ENCODE measurements at regions not wholly inside any gene's neighbourhood (a gene's known extent, or its start where the extent isn't known, plus 50 kb on each side); places are given as distances from the start of the nearest gene placed in this dataset.

DNA sequence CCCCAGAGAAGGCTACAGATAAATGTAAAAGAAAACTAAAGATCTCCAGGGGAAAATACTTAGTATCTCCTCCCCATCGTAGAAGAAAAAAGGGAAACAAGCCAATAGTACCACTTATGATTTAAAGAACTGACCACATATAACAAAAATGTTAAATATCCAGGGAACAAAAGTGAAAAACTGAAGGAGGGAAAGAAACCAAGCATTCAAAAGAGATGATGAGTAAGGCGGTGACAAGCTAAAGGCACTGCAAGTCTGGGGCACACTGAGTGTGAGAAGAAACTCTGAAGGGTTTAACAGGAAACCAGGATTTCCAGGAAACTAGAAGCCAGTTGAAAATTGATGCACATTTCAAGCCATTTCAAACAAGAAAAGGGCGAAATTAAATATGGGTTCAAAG is 226.3 kb downstream of the AHR start:
- Mint-ChIP-seq H3K4me1 (peaks cover 35% of the 10 kb centered on the region), H3K4me3 (no peak overlapping the region), H3K27ac (peak overlapping the region in 2 of 3 experiments; percentile 55 to 72), H3K27me3 (ENCODE audit: low read depth) (no peaks in the 10 kb centered on the region), H3K36me3 (ENCODE audit: low read depth) (no peaks in the 10 kb centered on the region), H3K9me3 (no peaks in the 10 kb centered on the region)
- TF ChIP-seq, protein P1, sequence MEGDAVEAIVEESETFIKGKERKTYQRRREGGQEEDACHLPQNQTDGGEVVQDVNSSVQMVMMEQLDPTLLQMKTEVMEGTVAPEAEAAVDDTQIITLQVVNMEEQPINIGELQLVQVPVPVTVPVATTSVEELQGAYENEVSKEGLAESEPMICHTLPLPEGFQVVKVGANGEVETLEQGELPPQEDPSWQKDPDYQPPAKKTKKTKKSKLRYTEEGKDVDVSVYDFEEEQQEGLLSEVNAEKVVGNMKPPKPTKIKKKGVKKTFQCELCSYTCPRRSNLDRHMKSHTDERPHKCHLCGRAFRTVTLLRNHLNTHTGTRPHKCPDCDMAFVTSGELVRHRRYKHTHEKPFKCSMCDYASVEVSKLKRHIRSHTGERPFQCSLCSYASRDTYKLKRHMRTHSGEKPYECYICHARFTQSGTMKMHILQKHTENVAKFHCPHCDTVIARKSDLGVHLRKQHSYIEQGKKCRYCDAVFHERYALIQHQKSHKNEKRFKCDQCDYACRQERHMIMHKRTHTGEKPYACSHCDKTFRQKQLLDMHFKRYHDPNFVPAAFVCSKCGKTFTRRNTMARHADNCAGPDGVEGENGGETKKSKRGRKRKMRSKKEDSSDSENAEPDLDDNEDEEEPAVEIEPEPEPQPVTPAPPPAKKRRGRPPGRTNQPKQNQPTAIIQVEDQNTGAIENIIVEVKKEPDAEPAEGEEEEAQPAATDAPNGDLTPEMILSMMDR (IDR thresholded peaks at IDR 0.05; ENCODE audit: unreplicated experiment in 3 of 3): no peak

DNA sequence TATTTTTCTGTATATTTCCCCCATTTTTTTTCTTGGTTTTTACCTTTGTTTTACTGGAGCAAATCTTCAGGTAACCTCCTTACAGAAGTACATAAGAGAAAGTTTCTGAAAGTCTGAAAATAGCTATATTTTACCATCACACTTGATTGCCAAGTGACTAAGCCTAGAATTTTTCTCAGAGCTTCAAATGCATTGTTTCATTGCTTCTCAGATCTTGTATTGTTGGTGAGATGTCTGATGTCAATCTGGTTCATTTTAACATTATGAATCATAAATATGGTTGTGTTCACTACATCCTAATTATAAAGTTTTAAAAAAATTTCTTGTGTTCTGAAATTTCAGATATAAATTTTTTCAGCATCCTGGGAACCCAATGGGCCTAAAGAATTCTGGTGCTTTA is 228.2 kb downstream of the AHR start:
- Mint-ChIP-seq H3K9me3 (no peaks in the 10 kb centered on the region), H3K4me3 (no peak overlapping the region), H3K27ac (peak overlapping the region in 2 of 3 experiments; percentile 35 to 95), H3K27me3 (ENCODE audit: low read depth) (no peaks in the 10 kb centered on the region), H3K4me1 (peaks cover 27% of the 10 kb centered on the region), H3K36me3 (ENCODE audit: low read depth) (no peaks in the 10 kb centered on the region)
- TF ChIP-seq, protein P1 (IDR thresholded peaks at IDR 0.05; ENCODE audit: unreplicated experiment in 3 of 3): no peak

DNA sequence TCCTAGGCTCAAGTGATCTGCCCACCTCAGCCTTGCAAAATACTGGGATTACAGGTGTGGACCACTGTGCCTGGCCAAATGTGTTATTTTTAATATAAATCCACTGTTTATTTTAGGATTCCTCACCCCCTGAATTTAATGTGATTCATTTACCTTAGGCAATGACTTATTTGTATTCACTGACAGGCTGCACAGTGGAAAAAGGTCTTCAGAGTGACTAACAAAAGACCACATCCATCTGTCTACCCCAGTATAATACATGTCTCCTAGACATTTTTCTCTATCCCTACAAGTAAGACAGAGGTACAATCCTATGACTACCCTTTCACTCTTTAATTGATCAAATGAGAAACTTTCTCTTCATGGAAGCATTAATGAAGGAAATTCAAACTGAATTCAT is 230.2 kb downstream of the AHR start:
- Mint-ChIP-seq H3K27me3 (ENCODE audit: low read depth) (no peaks in the 10 kb centered on the region), H3K4me1 (peaks cover 22% of the 10 kb centered on the region), H3K4me3 (no peak overlapping the region), H3K36me3 (ENCODE audit: low read depth) (no peaks in the 10 kb centered on the region), H3K27ac (peak overlapping the region in 2 of 3 experiments; percentile 8 to 12), H3K9me3 (no peaks in the 10 kb centered on the region)
- TF ChIP-seq, protein P1 (IDR thresholded peaks at IDR 0.05; ENCODE audit: unreplicated experiment in 3 of 3): no peak

DNA sequence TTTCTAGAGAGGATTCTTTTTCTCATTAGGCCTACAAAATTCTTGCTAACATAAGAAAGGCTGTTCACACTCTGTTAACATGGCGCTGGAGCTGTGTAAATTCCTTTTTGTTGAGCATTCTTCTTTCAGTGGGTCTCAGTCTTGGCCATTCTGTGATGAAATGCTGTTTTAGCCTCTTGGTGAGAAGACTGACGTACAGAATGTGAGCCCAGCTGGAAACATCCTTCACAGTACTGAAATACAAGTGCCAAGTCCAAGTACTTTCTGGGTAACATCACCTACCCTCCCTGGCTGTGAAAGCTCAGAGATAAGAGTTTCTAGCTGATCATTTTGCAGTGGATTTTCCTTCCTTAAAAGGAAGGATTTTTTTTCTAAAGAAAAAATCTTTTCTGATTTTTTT is 231.8 kb downstream of the AHR start:
- peaks cover 13% of the 10 kb centered on the region for H3K4me1 Mint-ChIP-seq
- no peak overlapping the region for H3K4me3 Mint-ChIP-seq
- H3K9me3 Mint-ChIP-seq: no peaks in the 10 kb centered on the region
- TF ChIP-seq, protein P1 (IDR thresholded peaks at IDR 0.05; ENCODE audit: unreplicated experiment in 3 of 3): no peak
- H3K27ac Mint-ChIP-seq: peak overlapping the region in 2 of 3 experiments; percentile 27 to 38
- H3K36me3 Mint-ChIP-seq (ENCODE audit: low read depth): no peaks in the 10 kb centered on the region
- H3K27me3 Mint-ChIP-seq (ENCODE audit: low read depth): no peaks in the 10 kb centered on the region

DNA sequence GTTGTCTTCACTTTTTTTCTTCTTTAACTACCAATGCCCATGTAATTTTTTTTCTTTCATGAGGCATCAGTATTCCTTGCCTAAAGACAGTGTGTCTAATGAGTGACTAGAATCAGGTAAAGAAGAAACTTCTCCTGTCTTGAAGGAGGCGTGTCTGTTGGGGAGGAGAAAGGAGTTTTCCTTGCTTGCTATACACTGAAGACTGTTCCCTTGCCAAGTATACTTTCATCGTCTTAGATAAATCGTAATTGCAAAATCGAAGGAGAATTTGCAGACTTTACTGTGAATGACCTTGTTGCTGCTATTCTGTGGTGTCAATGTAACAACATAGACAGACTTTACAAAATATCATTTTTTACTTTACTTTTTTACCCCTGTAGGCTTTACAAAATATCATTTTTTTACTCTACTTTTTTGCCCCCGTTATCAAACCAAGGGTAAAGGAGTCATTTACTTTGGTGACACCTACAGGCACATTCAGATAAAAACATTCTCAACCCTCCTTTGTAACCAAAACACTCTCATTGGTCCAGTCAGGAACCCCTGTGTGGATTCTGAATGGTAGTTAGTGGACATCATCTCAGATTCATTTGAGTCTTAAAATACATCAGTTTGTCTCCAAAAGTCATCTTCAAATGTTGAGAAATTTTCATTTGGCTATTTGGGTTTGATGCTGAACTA is 232.4 kb downstream of the AHR start:
- Mint-ChIP-seq H3K27ac (no peak overlapping the region), H3K4me3 (no peak overlapping the region), H3K36me3 (ENCODE audit: low read depth) (no peaks in the 10 kb centered on the region), H3K27me3 (ENCODE audit: low read depth) (no peaks in the 10 kb centered on the region), H3K4me1 (peaks cover 12% of the 10 kb centered on the region), H3K9me3 (no peaks in the 10 kb centered on the region)
- TF ChIP-seq, protein P1 (IDR thresholded peaks at IDR 0.05; ENCODE audit: unreplicated experiment in 3 of 3): no peak

DNA sequence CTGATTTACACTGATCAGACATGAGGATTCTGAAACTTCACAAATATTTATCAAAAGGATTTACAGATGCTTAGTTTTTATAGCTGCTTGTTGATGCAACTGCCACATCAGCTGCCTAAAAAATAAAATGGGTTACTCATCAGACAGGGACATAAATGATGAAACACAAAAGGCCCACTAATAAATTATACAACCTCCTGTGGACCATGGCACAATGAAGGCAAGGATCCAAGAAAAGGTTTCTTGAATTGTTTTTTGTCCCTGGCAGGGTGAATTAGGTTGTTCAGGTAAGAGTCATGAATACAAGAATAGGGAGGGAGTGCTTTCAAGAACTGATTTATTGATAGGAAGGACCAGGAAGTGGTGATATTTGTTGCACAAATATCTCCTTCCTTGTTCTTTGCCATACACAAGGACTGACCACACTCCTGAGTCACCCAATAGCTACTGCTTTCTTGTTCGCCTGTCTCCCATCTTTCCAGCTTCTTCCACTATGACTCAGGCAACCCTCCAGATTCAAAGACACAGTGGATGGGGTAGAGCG is 234.5 kb downstream of the AHR start:
- no peak overlapping the region for H3K4me3 Mint-ChIP-seq
- H3K27me3 Mint-ChIP-seq (ENCODE audit: low read depth): no peaks in the 10 kb centered on the region
- no peaks in the 10 kb centered on the region for H3K36me3 Mint-ChIP-seq (ENCODE audit: low read depth)
- H3K27ac Mint-ChIP-seq: peak overlapping the region in 1 of 3 experiments; percentile 75
- peaks cover 1% of the 10 kb centered on the region for H3K4me1 Mint-ChIP-seq
- H3K9me3 Mint-ChIP-seq: no peaks in the 10 kb centered on the region
- TF ChIP-seq, protein P1 (IDR thresholded peaks at IDR 0.05; ENCODE audit: unreplicated experiment in 3 of 3): no peak

All from nephron (organoid).